NCI-H82 treated with DMSO at 0.1 percent for 48 hours (cell line): ENCODE measurements at regions not wholly inside any gene's neighbourhood (a gene's known extent, or its start where the extent isn't known, plus 50 kb on each side); places are given as distances from the start of the nearest gene placed in this dataset.
A peak's percentile ranks its signal among the peaks of the same experiment; 100 is the strongest.

Source experiments
- DNase-seq: peaks from one replicate; lab custom pipeline; 2025; ENCODE audit not compliant: unreplicated experiment; lab: John Stamatoyannopoulos, UW

DNA sequence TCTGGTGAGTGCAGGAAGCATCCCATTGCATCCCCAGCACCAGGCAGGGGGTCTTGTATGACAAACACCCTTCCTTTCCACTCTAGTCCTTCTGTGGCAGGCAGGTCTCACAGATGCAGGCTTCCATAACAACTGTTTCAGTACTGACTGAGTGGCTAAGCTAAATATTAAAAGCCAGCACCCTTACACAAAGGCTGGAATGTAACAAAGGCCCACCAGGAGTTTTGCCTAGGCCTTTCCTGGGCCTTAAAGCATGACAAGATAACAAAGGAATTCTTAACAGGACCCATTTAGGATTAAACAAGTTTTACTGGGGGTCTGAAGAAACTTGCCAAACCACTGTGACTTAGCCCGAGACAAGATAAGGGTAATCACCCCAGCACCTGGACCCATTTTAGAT is 228.9 kb upstream of the RPL38 start:
- no peak for DNase-seq

DNA sequence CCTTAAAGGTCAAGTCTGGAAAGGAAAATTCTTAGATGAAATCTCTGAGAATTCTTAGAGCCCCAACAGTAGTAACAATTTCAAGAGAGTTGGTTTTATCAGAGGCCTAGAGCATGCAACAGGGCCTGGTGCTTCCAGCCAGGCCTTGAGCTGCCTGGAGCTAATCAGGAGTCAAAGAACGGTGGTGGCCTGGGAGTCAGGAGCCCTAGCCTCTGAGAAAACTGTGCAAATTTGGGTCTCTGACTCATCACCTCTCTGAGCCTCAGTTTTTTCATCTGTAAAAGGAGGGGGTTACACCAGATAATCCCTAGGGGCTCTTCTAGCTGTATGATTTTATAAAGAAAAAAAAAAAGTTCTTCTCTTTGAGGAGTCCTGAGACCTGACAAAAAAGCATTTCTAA is 227.3 kb upstream of the RPL38 start:
- DNase-seq: no peak

DNA sequence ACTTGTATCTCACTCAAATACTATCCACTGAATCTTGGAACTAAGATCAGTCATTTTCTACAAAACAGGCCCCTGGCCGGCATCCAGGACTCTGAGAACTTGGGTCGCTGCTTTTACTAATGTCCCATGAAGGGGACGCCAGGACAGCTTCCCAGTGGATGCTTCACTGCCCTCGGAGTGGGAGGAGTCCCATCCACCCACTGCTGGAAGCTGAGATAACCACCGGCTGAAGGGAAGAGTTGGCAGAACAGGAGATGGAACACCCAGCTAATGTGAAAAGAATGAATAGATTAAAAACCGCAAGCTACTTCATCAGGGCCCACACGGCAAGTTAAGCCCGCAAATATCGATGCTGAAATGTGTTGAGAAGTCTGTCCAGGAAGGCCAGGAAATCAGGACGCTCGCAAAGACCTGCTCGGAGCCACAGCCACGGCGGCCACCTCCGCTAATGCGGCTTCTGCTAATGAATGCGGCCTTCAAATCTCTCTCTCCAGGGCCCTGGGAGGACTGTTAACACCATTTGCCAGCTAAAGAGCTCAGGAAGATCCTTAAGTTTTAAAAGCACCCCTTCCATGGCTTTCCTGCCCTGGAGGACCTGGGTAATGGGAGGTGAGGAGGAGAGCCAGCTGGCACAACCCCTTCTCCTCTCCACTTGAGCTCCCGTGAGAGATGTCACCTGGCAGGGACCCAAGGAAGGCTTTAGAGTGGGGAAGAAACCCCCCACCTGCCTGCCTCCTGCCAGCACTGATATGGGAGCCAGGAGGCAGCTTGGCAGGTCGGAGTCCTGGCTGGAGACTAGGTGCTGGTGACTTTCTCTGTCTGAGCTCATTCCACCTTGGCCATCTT is 226.6 kb upstream of the RPL38 start:
- peak; percentile 65 for DNase-seq

- DNase-seq: no peak
Observed at GRCh38 chr17:73980517-73980916, 223.0 kb upstream of the RPL38 start.

DNA sequence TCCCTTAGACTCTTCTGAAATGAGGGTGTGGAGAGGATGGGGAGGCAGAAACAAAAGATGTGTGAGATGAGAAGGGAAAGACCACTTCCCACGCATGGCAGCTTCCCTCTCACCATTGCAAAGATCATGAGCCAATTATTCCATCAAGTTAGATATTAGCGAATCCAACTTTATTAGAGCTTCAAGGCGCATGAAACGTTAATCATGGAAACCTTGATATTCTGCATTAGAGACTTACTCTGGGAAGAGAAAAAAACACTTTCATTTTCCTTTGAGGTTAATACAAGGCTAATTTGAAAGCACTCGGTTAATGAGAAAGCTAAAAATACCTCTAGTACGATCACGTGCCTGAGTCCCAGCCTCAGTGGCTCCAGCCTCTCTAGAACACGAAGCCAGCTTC is 220.6 kb upstream of the RPL38 start:
- no peak for DNase-seq

DNA sequence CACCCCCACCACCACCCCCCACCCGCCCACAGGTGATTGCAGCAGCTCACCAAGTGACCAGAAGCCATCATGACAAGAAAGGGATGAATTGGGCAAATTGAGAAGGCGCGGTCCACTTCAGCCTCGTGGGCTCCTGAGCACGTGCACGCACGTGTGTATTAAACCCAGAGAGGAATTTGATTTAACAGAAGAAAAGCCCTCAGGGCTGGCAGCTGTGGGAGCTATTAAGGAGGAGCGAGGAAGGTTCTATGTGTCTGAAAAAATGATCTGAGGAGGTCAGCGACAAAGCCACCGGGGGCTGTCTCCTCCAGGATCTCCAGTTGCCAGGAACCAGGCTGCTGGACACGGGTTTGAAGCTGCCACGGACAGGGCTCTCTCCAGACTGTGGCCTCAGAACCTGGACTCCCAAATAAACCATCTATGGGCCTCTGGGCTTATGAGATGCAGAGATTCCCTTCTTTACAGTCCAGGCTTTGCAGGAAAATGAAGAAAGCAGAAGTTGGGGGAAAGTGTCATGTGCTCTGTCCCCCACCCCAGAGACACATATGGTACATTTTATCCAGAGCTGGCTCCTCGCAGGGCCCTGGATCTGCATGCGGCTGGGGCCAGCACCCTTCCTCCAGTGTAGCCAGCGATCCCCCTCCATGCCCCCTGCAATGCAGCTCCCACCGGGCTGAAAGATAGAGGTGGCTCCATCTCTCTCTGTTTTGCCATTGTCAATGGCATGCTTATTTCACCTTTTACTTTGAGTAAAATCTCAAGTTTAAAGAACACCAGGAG is 219.7 kb upstream of the RPL38 start:
- DNase-seq: no peak

- DNase-seq: no peak
Observed at GRCh38 chr17:73984941-73985340, 218.5 kb upstream of the RPL38 start.

- no peak for DNase-seq
Observed at GRCh38 chr17:73985466-73986015, 217.9 kb upstream of the RPL38 start.

- DNase-seq: no peak
Observed at GRCh38 chr17:73986641-73987177, 216.8 kb upstream of the RPL38 start.

- no peak for DNase-seq
Observed at GRCh38 chr17:73987395-73987794, 216.1 kb upstream of the RPL38 start.

- DNase-seq: no peak
Observed at GRCh38 chr17:73987845-73988509, 215.5 kb upstream of the RPL38 start.

DNA sequence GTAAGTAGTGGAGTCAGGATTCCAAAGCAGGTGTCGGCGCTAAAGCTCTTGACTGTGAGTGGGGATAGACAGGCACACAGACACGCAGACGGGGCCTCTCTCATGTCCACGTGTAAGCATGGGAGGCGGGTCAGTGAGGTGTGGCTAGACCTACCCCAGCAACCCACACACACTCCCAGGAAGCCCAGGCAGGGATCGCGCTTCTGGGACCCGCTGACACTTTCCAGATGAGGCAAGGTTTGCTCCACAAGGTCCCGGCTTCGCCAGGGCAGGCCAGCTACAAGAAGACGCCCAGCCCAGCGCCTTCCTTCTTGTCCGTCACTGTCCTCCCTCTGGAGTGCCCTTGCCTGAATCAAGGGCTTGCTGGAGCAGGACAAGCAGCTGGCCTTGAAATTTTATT is 213.8 kb upstream of the RPL38 start:
- DNase-seq: no peak

- no peak for DNase-seq
Observed at GRCh38 chr17:73990290-73990689, 213.2 kb upstream of the RPL38 start.

- no peak for DNase-seq
Observed at GRCh38 chr17:73991260-73991659, 212.2 kb upstream of the RPL38 start.

DNA sequence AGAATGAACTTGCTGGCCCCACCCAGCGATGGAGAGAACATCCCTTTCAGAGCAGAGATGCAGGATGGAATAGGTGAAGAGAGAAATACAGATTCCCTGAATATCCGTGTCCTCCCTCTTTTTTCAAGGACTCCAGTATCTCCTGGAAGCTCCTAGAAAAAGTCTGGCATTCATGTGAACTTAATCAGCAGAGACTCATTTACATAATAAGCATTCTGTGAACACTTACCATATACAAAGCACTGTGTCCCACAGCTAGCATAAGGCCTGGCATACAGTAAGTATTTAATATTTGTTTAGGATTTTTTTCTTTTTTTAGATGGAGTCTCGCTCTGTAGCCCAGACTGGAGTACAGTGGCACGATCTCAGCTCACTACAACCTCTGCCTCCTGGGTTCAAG is 208.5 kb upstream of the RPL38 start:
- no peak for DNase-seq

DNA sequence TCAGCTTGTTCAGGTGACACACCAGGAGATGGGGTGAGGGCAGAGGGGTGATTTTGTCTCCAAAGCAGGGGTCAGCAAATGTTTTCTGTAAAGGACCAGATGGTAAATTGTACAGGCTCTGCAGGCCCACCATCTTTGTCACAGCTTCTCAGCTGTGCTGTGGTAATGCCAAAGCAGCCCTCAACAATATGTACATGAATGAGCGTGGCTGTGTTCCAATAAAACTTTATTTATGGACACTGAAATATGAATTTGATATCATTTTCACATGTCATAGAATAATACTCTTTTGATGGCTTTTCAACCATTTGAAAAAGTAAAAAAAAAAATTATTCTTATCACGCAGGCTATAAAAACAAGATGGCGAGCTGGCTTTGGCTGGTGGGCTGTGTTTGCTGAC is 206.4 kb upstream of the RPL38 start:
- DNase-seq: no peak

- DNase-seq: no peak
Observed at GRCh38 chr17:73998249-73998648, 205.2 kb upstream of the RPL38 start.

DNA sequence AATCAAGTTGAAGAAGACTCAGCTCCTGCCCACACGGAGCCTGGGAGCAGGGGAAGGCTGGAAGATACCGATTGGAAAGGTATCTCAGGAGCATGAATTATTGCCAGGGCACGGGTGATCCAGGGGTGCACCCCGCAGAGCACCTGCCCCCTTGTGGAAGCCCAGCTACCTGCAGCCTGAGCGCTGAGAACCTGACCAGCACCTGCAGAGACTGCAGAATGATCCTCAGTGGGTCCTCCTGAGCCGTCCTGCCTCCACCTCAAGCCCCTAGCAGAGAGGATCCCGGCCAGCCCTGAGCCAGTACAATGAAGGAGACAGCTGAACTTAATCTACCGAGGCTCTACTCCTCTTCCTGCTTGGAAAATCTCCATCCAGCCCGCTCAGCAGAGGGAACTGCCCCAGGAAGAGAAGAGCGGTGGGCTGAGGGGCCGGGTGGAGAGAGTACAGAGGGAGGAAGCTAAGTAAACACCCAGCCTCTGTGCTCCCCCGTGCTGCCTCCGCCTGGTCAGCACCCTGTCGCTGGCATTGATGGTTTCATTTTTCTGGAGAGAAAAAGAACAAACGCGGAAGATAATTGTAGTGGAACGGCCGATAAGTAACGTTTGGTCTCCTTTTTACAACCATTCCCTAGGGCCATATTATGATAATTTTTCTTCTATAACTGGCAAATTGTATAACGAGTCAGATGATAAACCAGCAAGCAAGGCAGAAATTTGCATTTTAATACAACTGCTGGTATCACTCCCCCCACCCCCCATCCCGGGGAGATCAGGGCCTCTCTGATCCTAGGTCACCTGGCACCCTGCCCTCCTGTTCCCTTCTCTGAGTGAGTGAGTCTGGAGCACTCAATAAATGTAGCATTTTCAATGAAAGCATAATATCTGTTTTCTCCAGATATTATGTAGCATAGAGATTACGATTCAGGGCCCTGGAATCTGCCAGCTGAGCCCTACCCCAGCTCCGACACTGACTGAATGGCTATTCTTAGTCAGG is 204.5 kb upstream of the RPL38 start:
- peak; percentile 64 for DNase-seq

GRCh38 chr17:74001145-74001544 is 202.3 kb upstream of the RPL38 start:
- no peak for DNase-seq

GRCh38 chr17:74002241-74002640 is 201.2 kb upstream of the RPL38 start:
- no peak for DNase-seq
